Limb (tissue), 2 donors: ENCODE measurements at regions not wholly inside any gene's neighbourhood (a gene's known extent, or its start where the extent isn't known, plus 50 kb on each side); places are given as distances from the start of the nearest gene placed in this dataset.
"Not testable (repeated sequence)": the region's sequence is repeated elsewhere in the genome, so short reads cannot be mapped to it uniquely, and the experiment has no call there.

Experiments
- DNase-seq, 2 donors: peaks; one replicate each; pipeline ENCODE4 v3.0.0-alpha.2; 2016; ENCODE audit errors: extremely low spot score in 2 of 2

DNA sequence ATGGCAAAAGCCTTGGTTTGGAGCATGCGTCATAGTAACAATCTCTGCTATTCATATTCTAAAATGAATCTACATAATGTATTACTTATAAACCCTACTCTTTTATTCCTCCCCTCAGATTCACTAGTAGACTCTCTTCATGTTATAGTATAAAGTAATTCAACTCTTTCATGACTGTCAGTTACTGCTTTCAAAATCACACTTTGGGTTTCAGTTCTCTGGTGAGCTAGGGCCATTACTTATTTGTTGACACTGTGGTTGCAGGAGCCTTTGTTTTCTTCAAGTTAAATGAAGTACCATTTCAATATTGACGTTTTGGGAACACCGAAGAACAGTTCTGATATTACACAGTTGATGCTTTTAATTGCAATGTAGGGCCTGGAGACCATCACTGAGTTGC is 378.4 kb downstream of the DDX10 start:
- DNase-seq: no peak

DNA sequence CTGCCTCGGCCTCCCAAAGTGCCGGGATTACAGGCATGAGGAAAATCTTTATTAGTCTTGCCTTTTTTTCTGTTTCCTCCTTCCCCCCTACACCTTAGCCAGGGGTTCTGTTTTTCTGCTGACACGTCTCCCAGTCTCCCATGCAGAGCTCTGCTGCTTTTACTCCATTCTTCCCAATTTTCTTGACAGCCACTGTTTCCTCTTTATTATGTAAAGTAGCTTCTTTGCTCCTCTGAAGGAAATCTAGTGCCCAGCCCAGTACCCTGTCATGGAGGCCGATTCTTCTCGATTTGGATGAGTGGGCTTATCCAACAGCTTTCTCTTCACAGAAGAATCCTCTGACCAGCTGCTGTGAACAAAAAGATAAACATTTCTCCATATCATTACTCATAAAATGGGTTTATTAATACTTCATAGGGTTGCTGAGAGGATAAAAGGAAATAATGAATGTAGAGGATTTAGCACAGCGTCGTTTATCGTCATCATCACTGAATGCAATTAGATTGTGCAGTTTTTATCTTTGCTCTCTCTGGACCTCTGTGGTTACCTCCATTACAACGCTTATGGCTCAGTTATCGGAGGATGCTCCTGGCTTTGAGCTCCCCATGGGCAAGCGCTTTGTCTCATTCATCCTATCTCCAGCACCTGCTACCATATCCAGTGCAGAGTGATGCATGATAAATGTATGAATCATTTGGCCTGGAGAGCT is 375.6 kb upstream of the C11orf87 start:
- no peak for DNase-seq

DNA sequence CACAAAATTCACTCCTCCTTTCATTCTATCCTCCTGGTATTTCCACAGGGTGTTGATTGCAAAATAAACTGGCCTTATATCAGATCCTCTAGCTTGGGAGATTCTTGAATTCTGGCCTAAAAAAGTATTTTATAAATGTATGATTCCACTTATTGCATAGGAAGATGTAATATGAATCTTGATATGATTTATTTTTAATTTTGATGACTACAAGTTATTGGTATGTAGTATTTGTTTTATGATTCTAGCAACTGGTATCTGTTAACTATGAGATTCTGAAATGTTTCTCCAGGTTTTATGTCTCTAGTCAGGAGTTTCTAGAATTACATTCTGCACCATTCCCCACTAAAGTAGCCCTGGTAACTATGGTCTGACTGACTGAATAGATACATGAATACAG is 373.9 kb upstream of the C11orf87 start:
- DNase-seq: no peak

DNA sequence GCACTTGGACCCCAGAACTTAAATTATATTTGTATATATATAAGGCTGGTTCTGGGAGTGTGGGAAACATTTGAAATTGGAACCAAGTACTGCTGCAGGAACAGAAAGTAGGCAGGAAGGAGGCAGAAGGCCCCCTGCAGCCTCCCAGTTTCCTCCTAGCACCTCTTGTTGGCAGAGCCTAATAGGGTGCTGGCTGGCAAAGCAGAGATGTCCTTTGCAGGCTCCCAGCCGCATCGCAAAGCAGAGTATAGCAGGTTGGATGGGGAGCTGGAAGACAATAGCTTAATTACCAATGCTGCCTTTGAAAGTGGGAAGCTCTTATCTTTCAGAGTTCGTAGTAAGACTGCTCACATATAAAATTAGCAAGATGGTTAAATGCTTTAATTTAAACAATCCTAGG is 370.8 kb upstream of the C11orf87 start:
- DNase-seq: no peak

DNA sequence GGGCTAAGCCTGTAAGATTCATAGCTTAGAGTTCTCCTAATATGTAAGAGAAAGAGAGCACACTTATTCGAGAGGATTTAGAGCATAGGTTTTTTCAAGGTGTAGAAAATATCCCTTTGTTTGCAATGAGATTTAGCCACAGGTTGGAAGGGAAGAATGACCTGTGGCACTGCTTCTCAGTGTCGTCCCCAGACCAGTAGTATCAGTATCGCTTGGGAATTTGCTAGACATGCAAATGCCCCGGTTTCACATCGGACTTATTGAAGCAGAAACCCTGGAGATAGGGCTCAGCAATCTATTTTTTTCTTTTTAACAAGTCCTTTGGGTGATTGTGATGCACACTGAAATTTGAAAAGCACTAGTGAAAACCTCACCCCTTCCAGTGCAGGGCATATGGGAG is 362.6 kb upstream of the C11orf87 start:
- DNase-seq: no peak

DNA sequence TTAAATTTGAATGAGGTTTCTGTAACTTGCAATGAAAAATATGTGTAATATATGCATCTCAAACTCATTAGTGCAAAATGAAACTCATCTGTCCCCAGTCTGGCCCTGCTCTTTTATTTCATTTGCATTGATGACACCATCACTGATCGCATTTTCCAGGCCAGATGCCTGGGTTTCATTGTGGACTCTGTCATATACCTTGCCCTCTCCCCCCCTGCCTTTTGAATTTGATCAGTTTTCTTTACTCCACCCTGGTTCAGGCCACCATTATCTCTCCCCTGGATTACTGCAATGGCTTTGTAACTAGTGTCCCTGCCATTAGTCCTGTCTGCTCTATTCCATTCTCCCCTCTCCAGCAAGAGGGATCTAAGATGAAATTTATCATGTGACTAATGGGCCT is 360.6 kb upstream of the C11orf87 start:
- no peak for DNase-seq

DNA sequence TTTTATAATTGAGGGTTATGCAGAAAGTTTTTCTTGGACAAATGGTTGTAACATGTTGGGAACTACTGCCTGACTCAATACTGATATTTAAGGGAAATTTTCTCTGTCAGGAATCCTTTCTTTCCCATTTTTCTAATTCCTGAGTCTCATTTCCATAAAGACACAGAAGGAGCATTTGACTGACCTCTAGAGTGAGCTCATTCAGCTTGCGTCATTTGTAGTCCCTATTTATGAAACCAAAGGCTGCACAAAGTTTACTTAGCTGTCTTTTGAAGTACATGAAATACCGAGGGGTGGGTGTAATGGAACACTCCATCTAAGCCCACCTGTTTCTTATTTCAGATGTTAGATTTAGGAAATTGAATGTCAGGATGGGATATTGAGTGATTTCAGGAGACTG is 359.5 kb upstream of the C11orf87 start:
- DNase-seq: no peak

DNA sequence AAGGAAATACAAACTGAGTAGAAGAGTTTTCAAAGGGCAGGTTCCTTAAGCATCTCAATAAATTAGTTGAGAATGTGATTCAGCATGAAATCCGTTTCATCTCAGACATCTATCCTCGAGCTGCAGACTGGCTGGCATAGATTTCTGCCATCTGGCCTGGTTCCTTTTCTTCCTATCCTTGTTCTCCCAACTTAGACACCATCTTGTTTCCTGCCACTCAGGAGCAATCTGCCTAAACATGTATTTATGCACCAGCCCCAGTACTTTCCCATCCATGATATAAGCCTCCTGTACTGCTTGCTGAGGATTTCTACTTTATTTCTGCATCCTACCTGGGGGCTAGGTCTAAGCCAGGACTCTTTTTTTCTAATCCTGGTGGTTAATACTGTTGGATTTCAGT is 359.1 kb upstream of the C11orf87 start:
- DNase-seq: no peak

DNA sequence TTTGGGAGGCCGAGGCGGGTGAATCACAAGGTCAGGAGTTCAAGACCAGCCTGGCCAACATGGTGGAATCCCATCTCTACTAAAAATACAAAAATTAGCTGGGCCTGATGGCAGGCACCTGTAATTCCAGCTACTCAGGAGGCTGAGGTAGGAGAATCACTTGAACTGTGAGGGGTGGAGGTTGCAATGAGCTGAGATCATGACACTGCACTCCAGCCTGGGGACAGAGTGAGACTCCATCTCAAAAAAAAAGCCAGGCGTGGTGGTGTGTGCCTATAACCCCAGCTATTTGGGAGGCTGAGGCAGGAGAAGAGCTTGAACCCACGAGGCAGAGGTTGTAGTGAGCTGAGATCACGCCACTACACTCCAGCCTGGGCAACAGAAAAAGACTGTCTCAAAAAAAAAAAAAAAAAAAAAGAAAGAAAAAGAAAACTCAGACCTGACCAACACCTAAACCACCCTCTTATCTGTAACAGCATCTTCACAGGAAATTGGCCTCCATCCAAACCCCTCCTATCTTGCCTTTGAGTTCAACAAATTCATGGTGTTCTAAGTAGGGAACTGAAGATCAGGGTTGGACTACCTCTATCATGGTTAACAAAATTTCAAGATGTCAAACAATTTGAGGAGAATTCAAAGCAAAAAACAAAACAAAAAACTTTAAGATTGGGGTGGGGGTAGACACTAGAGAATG is 357.2 kb upstream of the C11orf87 start:
- DNase-seq: not testable (repeated sequence)

DNA sequence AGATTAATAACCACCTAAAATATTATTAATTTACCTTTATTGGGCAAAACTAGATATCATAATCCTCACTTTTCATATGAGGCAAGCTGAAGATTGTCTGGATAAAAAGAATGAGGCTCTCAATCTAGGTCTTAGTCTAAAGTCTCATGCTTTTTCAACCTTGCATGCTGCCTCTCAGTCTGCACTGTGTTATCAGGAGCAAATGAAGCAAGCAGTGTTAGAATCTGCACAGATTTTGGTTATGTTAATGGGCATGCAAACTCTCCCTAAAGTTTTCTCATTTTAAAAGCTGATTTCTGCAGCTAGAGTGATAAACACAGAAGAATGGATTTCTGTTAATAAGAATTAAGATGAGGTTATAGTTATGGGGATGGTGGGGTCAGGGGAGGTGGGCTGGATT is 350.7 kb upstream of the C11orf87 start:
- DNase-seq: no peak

DNA sequence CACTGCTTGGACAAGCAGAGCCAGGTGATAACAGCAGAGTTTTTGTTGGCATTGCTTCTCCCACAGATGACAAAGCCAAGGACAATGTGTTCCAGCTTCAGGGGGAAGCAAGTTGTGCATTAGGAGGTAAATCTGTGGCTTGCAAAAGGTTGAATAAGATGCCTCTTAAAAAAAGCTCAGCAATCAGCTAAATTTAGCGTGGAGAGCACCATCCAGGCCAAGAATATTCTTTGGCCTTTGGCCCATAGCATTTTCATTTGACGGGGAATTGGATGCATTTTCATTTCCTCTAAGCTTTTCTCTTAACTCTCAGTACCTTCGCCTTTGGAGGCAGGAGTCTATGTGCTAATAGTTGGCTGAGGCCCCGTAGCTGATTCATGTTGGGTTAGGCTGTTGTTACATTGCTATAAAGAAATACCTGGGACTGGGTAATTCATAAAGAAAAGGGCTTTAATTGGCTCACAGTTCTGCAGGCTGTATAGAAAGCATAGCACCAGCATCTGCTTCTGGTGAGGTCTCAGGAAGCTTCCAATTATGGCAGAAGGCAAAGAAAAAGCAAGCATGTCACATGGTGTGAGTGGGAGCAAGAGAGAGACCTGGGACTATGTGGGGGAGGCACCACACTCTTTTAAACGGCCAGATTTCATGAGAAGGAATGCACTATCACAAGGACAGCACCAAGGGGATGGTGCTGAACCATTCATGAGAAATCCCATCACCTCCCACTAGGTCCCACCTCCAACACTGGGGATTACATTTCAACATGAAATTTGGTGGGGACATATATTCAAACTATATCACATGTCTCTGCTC is 350.1 kb upstream of the C11orf87 start:
- DNase-seq: peak in 1 of 2 donors; percentile 45

DNA sequence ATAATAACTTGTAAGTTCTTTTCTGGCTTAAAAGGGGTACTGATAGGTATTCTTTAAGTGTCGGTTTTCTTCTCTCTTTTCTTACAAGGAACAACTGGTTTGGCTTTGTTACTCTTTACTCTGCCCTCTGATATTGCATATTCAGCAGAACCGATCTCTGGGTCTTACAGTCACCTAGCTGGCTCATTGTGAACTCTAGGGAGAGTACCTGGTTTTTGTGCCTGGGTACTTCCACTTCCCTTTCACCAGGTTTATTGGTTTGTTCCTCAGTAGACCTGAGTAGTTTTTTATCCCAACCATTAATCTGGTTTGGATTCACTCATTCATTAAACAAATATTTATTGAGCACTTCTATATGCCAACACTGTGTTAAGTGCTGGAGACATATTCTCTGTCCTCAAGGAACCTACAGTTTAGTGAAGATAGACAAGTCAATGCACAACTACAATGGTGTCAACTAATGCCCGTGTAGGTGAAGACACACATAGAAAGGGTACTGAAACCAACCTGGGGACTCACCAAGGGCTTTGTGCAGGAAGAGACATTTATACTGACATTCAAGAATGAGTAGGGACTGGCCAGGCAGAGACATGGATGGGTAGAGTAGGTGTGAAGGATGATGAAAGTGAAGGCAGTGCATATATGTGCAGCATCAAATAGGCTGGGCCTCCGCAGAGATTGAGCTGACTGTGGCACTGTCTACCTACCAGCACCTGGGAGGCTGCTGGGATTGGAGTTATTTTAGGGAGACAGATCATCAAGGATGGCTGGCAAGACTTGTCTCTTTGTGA is 348.8 kb upstream of the C11orf87 start:
- DNase-seq: no peak

DNA sequence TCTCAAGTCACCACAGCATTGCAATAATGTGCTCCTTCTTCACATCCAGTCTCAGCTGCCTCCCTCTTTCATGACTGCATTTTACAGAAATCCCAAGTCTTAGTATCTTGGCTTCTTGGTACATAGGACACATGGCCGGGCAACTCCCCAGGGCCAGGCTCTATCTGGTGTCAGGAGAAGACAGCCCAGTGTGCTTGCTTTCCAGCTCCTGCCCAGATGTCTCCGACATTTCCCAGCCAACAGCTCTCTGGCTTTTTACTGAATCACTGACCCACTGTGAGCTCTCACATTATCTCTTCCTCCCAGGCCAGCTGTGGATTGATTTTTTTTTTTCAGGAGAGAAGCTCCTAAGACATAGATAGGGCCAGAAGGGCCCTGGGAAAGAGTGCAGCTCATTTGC is 346.0 kb upstream of the C11orf87 start:
- DNase-seq: no peak

DNA sequence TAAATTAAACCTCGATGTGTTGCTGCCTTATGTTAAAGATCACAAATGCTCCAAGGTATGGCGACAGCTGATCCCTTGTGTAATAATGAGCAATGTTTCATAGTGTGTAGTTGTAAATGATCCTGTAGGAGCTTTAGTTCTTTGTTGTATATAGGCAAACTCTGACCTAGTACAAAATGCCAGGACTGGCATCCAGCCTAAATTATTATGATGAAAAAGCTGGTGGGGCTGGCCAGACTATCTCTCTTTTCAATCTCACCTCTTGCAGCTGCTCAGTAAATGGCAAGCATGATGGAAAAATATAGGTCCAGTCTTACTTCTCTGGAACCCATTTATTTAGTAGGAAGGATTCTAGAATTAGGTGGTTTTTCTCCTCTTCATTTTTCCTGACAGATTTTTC is 345.1 kb upstream of the C11orf87 start:
- DNase-seq: no peak

DNA sequence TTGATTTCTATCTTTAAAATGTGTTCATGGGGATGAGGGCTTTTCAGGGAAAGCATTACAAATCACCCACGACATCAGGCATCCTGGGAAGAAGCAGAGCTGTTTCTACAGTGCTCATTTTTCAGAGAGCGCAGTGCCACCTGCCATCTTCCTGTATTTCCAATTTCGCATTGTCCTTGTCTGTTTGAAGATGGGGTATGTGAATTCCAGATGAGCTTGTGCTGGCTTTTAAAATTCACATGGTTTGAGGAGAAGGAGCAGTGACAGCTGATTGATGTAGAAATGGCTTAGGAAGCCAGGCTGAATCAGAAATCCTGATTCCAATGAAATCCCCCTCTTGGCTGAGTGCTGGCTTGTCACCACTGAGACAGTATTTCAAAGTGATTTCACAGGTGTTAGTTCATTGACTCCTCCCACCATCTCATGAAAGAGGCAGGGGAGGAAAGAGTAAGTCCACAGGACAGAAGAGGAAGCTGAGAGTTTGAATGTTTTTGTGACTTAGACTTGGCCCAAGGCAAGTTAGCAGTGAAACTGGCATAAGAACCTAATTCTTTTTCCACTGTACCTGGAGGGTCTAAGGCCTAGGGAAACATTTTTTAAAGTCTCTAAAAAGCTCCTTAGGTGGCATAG is 344.6 kb upstream of the C11orf87 start:
- no peak for DNase-seq

DNA sequence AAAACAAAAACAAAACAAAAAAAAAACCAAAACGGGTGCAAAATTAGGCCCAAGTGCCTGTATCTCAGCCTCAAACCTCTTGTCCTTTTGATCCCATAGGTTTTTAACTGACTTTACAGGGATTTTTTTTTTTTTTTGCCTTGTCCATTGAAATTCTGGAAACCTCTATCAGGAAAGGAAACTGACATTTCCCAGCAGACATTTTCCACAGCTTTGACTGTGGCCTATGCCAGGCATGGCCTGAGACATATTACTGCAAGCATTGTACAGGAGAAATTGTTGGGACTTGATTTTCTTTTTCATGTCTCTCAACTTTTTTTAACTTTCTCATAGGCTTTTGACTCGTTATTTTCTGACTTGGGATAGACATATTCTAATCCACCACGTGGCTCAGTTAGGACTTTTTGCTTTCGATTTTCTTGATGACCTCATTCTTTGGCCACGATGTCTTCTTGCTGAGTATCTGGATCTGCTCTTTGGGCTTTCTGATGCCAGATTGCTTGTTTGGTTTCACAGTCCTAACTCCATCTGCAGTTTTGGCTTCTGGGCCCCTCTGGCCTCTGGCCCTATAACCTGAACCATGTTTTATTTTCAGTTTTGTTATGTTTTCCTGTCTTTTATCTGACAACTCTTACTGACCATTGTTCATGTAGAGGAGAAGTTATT is 336.1 kb upstream of the C11orf87 start:
- no peak for DNase-seq

DNA sequence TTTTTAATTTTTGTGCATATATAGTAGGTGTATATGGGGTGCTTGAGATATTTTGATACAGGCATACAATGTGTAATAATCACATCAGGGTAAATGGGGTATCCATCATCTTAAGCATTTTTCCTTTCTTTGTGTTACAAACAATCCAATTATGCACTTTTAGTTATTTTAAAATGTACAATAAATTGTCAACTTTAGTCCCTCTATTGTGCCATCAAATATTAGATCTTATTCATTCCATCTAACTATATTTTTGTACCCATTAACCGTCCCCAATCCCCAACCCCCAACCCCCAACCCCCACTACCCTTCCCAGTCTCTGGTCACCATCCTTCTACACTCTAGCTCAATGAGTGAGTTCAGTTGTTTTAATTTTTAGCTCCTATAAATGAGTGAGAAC is 335.1 kb upstream of the C11orf87 start:
- no peak for DNase-seq

DNA sequence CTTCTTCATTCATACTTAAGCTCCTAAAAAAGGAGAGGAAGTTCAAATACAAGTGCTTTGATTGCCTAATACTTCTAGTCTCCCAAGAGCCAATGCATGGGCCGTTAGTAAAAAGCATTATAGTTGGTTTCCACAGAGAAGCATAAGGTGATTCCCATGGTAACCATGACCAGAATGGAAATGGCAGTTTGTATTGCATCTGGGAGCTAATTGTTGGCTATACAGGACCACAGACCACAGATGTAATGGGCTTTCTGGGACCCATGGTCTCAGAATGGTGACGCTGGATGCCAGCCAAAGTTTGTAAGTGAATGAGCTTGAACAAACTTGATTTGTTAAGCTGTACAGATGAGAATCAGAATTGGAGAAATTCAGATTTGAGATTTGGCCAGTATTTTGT is 333.9 kb upstream of the C11orf87 start:
- no peak for DNase-seq

DNA sequence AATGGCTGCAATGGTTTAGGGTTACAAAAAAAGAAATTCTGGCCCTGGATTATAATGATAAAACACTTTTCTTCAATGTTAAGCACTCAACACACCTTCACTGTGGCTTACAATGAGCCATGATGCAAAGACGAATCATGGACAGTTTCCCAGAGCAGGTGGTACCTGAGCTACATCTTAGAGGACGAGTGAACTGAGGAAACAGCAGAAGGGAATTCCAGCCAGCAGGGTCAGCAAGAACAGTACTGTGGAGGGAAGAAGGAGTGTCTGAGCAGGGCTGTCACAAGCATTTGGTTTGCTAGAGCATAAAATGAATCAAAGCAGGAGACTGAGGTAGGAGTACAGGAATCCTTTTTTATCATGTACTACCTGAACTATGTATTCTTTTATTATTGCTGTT is 332.8 kb upstream of the C11orf87 start:
- DNase-seq: no peak

DNA sequence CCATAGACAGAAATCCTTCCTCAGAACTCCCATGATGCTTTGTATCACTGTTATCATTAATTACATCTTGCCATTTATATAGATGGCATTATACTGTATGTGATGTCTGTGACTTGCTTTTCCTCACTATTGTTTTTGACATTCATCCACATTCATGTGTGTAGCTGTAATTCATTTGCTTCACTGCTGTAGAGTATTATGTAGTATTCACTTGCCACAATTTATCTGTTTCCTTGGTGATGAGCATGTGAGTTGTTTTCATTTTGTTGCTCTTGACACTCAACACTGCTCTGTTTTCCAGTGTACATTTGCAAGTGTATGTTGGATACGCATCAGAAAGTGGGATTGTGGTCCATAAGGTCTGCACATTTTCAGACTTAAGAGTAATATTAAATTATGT is 328.6 kb upstream of the C11orf87 start:
- DNase-seq: no peak

DNA sequence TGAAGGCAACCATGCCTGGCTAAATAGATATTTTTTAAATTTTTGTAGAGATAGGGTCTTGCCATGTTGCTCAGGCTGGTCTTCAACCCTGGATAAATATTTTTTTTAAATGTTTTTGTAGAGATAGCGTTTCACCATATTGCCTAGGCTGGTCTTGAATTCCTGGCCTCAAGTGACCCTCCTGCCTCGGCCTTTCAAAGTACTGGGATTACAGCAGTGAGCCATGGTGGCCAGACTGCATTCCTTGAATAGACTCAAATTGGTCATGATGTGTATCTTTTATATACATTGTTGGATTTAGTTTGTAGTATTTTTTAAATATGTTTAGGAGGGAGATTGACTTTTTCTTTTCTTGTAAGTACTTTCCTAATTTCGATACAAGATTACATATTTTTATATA is 325.7 kb upstream of the C11orf87 start:
- no peak for DNase-seq
